Endometrium (tissue), 2 donors: ENCODE measurements at regions not wholly inside any gene's neighbourhood (a gene's known extent, or its start where the extent isn't known, plus 50 kb on each side); places are given as distances from the start of the nearest gene placed in this dataset.
"Not testable (repeated sequence)": the region's sequence is repeated elsewhere in the genome, so short reads cannot be mapped to it uniquely, and the experiment has no call there.

ENCODE experiments used
- FAIRE-seq: peaks from 2 replicates; lab custom pipeline; 2012; peaks lifted over from hg19 to GRCh38; lab: Jason Lieb, UNC
- donor health status: control.
- donor health status: control.

DNA sequence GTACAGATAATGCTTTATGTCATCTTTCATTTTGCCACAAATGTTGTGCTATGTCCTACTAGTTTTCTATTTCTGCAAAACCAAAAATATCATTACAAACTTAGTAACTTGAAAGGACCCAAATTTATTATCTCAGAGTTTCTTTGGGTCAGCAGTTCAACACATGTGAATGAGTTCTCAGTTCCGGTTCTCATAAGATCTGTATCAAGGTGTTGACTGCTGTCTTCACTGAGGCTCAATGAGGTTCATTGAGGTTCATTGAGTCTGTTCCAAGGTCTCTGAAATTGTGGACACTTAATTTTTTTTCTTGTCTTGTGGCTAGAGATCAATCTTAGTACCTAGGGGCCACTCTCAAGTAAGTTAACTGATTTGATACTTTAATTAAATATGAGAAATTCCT lies 525.1 kb upstream of the BRINP3 start:
- no peak for FAIRE-seq

DNA sequence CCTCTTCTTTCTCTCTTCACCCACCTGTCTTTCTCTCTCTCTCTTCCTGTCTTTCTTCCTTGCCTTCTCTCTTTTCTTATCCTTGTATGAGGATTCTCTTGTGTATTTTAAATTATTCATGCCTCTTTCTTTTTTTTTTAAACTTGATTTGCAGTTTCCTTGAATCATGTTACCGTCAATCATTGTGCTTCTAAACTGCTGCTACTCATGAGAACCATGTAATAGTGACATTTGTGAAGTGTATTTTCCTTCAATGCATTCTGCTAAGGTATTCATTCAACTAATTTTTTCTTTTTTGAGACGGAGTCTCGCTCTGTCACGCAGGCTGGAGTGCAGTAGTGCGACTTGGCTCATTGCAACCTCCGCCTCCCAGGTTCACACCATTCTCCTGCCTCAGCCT lies 539.1 kb upstream of the BRINP3 start:
- no peak for FAIRE-seq

DNA sequence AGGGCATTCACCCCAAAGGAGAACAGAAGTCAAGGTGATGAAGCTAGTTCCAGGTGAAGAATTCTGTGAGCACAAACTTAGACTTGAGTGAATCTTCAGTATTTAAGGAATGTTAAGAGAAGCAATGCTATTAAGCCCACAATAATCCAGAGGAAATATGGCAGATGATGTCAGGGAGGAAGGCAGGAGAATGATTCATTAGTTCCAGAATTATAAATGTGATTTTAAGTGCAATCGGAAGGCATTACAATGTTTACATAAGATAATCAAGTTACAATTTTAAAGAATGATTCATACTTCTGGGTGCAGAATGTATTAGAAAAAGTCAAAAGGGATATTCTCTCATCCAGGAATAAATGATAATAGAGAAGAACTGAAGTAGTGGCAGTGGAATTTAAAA lies 545.2 kb upstream of the BRINP3 start:
- no peak for FAIRE-seq

DNA sequence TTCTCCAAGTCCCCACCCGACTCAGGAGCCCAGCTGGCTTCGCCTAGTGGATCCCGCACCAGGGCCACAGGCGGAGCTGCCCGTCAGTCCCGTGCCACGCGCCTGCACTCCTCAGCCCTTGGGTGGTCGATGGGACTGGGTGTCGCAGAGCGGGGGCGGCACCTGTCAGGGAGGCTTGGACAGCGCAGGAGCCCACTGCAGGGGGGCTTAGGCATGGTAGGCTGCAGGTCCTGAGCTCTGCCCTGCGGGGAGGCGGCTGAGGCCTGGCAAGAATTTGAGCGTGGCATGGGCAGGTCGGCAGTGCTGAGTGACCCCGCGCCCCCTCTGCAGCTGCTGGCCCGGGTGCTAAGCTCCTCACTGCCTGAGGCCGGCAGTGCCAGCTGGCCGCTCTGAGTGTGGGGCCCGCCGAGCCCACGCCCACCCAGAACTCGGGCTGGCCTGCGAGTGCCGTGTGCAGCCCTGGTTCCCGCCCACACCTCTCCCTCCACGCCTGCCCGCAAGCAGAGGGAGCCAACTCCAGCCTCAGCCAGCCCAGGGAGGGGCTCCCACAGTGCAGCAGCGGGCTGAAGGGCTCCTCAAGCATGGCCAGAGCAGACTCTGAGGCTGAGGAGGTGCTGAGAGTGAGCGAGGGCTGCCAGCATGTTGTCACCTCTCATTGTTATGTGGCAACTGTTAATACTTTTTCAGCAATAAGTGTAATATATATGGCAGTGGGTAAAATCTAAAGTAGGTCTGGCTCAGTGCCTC lies 548.4 kb upstream of the BRINP3 start:
- no peak for FAIRE-seq

DNA sequence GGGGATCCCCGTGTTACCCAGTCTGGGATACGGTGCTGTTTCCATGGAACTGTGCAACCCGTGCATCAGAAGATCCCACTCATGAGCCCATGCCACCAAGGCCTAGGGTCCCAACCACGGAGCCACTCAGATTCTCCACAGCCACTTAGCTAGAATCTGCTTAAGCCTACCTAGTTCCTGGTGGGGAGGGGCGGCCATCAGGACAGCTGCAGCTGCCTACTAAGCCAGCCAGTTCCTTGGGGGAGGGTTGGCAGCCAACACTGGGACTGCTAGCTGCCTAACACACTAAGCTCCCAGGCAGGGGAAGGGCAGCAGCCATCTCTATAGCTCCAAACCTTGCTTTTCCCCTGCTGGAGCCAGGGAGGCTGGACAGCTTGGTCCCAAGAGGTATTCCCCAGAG lies 549.2 kb upstream of the BRINP3 start:
- FAIRE-seq = no peak

DNA sequence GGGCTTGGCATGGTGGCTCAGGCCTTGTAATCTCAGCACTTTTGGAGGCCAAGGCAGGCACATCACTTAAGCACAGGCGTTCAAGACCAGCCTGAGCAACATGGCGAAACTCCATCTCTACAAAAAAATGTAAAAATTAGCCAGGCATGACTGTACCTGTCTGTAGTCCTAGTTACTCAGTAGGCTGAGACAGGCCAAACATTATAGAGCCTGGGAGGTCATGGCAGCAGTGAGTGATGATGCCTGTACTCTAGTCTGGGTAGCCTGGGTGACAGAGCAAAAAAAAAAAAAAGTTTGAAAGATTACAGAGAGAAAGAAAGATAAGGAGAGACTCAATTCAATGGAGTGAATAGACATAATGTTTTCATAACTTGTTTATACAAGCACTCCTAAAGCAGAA lies 556.5 kb upstream of the BRINP3 start:
- no peak for FAIRE-seq

DNA sequence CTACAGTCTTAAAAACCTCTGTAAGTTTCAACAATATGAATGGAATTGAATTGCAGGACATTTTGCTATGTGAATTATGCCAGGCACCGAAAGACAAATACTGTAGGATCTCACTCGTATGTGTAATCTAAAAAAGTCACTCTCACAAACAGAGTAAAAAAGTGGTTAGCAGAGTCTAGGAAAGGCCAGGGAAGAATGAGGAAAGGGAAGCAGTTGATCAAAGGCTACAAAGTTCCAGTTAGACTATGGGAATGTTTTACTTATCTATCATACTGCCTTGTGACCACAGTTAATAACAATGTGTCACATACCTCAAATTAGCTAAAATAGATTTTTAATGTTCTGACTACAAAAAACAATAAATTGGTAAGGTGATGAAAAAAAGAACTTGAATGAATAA lies 565.4 kb upstream of the BRINP3 start:
- FAIRE-seq = no peak

DNA sequence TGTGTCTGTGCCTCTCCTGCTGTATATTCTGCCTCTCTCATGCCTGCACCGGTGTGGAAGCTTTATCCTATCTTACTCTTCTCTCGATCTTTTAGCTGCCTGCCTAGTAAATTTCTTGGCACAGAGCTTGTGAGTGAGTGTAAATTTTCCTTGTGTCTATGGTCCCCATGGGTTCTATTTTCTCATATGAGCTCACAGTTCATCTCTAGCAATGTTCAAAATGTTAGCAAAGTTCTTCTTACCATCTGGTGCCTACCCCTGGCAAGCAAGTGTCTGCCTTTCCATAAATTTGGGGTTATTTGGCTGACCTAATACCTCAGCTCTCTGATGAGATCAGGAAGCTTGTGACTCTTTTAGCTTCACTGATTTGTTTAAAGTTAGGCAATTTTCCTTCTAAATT lies 572.1 kb upstream of the BRINP3 start:
- FAIRE-seq = no peak

DNA sequence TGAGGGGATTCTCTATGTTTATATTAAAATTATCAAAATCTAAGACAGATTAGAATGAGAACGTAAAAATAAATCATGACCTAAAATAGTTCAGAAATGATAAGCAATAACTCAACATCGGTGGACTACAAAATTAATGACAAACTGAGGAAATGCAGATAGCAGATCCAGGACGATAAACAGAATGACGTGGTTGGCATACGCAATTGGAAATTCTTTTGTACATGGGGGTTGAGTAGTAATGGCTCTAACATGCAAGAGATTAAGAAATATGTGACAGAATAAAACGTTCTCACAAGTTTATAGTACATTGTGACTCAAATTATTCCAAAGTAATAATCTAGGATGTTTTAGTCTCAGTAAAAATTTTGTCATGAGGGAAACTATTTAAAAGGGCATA lies 575.2 kb upstream of the BRINP3 start:
- FAIRE-seq = no peak

DNA sequence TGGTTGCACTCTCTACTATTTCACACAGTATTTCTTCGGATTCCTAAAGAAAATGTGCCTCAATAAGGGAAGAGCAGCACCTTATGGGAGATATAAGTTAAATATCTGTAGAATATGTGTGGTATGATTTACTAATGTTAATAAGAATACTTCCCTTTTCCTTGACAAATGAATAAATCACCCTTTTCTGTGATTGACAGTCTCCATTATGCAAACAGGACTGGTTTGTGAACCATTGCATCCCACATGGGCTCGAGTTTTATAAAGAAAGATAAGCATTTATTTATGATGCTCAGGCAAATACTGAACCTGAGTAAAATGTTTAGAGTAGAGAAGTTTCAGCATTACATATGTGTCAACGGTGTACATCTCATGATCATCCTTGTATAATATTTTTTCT lies 587.7 kb upstream of the BRINP3 start:
- no peak for FAIRE-seq

DNA sequence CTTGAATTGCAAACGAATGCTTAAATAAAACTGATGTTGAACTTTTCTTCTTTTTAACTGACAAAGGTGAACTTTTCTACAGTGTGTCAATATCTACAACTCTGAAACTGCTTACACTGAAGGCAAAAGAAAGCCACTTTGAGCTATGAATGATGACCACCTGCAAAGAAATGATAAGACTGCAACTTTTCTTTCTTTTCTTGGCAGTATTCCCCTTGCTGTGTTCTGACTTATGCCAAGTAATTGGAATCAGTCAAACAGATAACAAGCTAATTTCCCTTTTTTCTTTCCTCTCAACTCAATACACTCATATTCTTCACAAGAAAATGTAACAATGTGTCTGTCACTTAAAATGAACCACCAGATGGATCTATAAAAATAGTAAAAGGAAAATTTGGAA lies 588.1 kb upstream of the BRINP3 start:
- no peak for FAIRE-seq

DNA sequence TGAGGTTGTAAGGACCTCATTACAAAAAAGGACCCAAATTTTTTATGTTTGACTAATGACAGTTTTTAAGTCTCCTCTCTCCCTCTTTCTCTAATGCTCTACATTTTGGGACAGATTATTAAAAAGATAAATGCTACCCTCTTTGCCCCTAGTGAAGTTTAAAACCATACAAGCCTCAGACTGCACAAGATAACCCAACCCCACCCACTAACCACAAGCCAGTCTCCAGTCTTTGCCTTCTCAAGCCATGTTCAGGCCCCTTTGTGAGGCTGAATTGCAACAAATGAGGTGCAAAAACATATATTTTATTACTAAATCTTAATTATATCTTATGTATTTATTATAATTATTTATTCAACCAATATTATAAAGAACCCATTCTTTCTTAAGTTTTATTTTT lies 597.2 kb upstream of the BRINP3 start:
- no peak for FAIRE-seq

DNA sequence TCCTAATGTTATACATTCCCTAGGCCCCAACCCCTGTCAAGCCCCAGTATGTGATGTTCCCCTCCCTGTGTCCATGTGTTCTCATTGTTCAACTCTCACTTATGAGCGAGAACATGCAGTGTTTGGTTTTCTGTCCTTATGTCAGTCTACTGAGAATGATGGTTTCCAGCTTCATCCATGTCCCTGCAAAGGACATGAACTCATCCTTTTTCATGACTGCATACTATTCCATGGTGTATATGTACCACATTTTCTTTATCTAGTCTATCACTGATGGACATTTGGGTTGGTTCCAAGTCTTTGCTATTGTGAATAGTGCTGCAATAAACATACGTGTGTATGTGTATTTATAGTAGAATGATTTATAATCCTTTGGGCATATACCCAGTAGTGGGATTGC lies 605.4 kb upstream of the BRINP3 start:
- FAIRE-seq = not testable (repeated sequence)

DNA sequence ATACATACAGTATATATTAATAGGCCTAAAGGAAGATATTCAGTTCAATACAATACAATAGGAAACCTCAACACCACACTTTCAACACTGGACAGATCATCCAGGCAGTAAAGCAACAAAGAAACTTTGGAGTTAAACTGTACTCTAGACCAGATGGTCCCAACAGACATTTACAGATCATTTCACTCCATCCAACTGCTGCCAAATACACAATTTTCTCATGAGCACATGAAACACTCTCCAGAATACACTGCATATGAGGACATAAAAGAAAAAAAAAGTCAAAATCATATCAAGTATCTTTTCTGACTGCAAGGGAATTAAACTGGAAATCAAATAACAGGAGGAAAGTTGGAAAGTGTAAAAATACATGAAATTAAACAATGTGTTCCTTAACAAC lies 607.5 kb upstream of the BRINP3 start:
- no peak for FAIRE-seq

DNA sequence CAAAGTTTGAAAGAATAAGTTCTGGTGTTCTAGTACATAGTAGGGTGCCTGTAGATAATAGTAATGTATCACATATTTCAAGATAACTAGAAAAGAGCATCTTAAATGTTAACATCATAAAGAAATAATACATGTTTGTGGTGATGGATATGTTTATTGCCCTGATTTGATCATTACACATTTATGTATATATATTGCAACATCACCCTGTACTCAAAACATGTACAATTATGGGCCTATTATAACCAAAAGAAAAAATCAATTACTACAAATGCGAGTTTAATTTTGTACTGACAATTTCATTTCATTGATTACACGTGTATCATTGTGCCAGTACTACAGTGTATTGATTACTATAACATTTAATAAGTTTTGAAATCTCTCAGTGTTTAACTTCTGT lies 609.2 kb upstream of the BRINP3 start:
- FAIRE-seq = no peak

DNA sequence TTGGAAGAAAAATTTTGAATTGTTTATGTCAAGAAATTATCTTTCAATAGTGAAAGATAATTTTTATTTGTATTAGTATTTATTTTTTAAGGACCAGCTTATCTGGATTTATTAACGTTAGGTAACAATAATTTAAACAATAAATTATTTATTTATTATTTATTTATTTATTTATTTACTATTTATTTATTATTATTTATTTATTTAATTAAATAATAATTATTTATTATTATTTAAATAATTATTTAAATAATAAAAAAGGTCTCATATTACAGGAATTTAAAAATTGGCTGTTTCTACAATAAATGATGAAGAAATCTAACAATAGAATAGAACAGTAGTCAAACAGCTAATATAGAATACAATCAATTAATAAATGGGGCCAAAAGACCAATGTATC lies 618.7 kb upstream of the BRINP3 start:
- FAIRE-seq = peak; percentile 91

DNA sequence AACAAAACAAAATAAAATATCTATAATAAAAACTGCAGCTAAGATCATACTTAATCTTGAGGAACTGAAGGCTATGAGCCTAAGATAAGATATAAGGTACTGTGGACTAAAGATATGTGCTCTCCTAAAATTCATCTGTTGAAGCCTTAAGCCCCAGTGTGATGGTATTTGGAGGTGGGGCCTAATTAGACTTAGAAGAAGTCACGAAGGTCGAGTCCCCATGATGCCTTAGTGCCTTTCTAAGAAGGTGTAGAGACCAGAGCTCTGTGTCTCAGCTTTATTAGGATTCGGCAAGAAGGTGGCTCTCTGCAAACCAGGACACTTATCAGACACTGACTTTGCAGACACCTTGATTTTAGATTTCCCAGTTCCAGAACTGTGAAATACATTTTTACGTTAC lies 622.0 kb upstream of the BRINP3 start:
- no peak for FAIRE-seq

DNA sequence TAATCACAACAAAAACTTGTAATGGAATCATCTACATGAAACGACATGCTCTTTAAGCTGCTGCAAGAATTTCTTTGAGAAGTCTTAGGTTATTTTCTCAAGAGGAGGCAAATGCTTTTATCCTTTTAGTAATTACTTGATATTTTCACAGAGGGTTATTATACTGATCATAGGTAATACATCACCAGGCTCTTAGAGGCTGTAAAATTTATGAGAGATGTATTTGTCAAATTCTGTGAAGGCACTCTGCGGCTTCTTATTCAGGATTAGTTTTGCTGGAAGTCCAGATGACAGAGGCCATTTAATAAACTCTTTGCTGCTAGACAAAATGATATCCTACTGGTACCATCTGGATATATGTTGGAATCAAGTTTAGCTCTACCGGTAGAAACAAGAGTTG lies 624.3 kb upstream of the BRINP3 start:
- FAIRE-seq = no peak

DNA sequence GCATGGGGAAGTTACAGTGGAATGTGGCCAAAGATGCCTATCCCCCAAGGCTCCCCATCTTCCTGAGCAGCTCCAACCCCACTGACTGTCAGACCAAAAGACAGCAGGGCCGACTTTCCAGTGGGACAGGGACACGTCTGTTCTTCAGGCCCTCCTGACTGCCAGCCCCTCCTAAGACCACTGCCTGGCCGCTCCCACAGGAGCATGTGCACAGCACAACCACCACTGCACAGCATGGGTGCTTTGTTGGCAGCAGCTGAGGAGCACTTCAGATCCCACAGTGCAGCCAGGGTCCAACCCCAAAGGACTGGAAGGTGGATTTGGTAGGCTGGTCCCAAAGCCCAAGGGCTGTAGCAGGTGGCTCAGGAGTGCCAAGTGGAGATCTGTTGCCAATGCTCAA lies 648.3 kb upstream of the BRINP3 start:
- no peak for FAIRE-seq

DNA sequence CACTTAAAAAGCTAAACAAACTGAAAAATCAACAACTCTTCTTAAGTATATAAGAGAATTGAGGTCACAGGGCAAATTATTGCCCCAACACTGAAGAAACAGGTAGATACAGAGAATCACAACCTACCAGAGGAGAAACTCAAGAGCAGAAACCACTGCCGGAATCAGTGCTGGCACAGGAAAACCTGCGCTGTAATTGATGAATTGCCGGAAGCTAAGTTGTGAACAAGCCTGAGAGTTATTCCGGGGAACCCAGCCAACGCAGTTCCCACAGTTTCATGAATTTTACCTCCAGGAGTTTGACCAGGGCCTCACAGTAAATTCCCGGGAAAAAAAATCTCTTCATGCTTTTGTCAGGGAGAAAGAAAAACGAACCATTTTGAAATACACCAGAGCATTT lies 657.1 kb upstream of the BRINP3 start:
- no peak for FAIRE-seq

DNA sequence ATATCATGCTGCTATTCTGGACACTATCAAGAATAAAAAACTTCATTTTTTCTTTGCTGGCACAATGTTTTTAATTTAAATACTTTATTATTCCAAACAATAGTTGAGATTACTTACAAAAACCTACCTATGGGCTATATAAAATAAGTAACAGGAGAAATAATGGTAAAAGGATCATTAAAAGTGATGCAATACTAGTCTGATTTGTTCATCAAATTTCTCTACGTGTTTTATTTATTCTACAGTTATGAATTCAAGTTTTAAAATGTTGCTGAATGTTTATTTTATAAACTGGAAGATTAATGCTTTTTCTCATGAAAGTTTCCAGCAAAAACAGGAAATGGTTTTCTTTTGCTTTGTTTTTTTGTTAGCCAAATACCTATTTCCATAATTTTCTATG lies 662.4 kb upstream of the BRINP3 start:
- FAIRE-seq = no peak

DNA sequence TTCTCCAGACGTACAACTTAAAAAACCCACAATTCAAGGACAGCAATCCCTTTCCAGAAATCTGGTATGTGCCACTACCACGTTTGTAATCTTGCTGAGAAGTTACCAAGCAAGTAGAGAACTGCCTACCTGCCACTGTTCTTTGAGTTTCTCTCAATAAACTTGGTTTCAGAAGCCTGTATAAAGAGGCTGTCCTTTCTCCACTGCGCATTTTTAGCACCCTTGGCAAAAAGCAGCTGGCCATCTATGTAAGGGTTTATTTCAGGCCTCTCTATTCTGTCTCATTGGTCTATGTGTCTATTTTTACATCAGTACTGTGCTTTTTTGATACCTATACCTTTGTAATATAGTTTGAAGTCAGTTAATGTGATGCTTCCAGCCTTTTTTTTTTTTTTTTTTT lies 665.1 kb upstream of the BRINP3 start:
- FAIRE-seq = no peak

DNA sequence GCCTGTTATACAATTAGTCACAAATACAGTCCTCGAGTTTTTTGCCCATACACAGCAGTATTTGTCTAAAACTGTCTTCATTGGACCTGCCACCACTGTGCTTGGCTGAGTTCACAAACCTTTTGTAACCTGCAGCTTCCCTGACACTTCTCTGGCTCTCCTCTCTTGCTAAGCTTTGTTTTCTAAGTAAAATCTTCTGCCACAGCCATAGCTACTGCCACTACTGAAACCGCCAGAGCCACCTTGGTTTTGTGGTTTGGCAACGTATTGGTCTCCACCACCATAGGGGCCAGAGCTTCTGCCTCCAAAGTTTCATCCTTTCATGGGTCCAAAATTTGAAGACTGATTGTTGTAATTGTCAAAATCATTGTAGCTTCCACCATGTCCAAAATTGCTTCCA lies 668.2 kb upstream of the BRINP3 start:
- no peak for FAIRE-seq

DNA sequence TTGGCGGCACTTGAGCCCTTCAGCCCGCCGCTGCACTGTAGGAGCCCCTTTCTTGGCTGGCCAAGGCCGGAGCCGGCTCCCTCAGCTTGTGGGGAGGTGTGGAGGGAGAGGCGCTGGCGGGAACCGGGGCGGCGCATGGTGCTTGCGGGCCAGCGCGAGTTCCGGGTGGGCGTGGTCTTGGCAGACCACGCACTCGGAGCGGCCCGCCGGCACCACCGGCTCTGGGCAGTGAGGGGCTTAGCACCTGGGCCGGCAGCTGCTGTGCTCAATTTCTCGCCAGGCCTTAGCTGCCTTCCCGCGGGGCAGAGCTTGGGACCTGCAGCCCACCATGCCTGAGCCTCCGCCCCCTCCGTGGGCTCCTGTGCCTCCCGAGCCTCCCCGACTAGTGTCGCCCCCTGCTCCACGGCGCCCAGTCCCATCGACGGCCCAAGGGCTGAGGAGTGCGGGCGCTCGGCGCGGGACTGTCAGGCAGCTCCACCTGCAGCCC lies 673.7 kb upstream of the BRINP3 start:
- FAIRE-seq = no peak

DNA sequence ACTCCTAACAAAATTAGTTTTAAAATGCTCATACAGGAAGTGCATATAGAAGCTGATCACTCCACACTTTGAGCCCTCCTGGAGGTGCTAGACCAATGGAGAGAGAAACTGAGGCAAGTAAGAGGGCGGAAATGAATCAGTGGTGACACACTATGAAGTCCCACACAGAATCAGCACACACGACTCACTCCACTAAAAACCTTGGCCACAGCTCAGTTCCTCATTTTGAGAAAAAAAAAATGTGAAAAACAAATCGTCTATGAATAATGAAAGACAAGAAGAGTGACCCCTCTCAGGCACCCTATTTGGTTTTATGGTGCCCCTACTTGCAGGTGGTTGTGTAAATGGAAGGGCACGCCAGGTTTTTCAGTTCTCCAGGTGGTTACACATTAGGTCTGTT lies 675.1 kb upstream of the BRINP3 start:
- FAIRE-seq = no peak
